RWPE1 (cell line): ENCODE measurements at regions not wholly inside any gene's neighbourhood (a gene's known extent, or its start where the extent isn't known, plus 50 kb on each side); places are given as distances from the start of the nearest gene placed in this dataset.

Experiments used
- CTCF ChIA-PET: fragments of 350-600 bp; sonication (Branson Sonifier 250); formaldehyde crosslinking; extraction: SDS; loops from one replicate; lab custom pipeline; 2021; lab: Yijun Ruan, JAX
- POLR2A ChIA-PET: fragments of 400-600 bp; formaldehyde crosslinking; extraction: SDS; loops from one replicate; lab custom pipeline; 2020; ENCODE audit warnings: antibody characterized with exemption; ENCODE audit not compliant: low non-redundant PET; lab: Yijun Ruan, JAX
- DNase-seq: peaks from one replicate; pipeline ENCODE4 v3.0.0; 2012; ENCODE audit warnings: low spot score
- H3K27ac ChIP-seq: fragments of 450-650 bp; 2 replicates; pipeline ENCODE4 v1.5.1; 2017
- TF ChIP-seq, protein P1 (sequence below): fragments of 450-650 bp; conservative IDR thresholded peaks from 2 replicates; pipeline ENCODE4 v1.5.1; 2017; ENCODE audit warnings: low read depth, mild to moderate bottlenecking

GRCh38 chr6:11486959-11487358, 50.6 kb upstream of the TMEM170B start:
- no peak for DNase-seq
- POLR2A ChIA-PET: no interaction called here
- CTCF ChIA-PET: no interaction called here
- TF ChIP-seq, protein P1, sequence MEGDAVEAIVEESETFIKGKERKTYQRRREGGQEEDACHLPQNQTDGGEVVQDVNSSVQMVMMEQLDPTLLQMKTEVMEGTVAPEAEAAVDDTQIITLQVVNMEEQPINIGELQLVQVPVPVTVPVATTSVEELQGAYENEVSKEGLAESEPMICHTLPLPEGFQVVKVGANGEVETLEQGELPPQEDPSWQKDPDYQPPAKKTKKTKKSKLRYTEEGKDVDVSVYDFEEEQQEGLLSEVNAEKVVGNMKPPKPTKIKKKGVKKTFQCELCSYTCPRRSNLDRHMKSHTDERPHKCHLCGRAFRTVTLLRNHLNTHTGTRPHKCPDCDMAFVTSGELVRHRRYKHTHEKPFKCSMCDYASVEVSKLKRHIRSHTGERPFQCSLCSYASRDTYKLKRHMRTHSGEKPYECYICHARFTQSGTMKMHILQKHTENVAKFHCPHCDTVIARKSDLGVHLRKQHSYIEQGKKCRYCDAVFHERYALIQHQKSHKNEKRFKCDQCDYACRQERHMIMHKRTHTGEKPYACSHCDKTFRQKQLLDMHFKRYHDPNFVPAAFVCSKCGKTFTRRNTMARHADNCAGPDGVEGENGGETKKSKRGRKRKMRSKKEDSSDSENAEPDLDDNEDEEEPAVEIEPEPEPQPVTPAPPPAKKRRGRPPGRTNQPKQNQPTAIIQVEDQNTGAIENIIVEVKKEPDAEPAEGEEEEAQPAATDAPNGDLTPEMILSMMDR: no peak
- no peak overlapping the region for H3K27ac ChIP-seq

- no peak overlapping the region for H3K27ac ChIP-seq
- TF ChIP-seq, protein P1: no peak
- CTCF ChIA-PET: no interaction called here
- DNase-seq: no peak
- POLR2A ChIA-PET: no interaction called here
Measured at GRCh38 chr6:11486486-11486885, 51.1 kb upstream of the TMEM170B start.

DNA sequence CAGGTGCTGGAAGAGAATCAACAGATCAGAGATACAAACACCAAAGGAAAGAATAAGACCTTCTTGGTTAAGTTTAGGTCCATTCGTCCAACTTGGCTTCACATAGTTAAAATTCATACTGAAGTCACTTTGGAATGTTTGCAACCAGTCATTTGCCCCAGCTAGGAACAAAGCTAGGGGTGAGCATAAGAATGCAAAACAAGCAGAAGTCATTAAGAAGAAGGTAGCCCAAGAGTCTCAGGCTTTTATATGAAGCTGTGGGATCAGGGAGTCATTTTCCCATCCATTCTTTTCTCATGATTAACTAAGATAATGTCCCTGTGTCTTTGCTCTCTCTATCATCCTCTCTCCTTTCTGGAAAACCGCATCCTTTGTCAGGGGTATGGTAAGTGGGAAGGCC, 51.5 kb upstream of the TMEM170B start:
- H3K27ac ChIP-seq: no peak overlapping the region
- POLR2A ChIA-PET: no interaction called here
- no peak for DNase-seq
- CTCF ChIA-PET: interaction anchor here (0.6 kb wide), 1 partner anchor 118 kb away, joined by 3 read pairs; no protein-coding TSS in a partner anchor
- TF ChIP-seq, protein P1: no peak

- H3K27ac ChIP-seq: no peak overlapping the region
- CTCF ChIA-PET: interaction anchor here (0.6 kb wide), 1 partner anchor 10 kb away, joined by 4 read pairs; no protein-coding TSS in a partner anchor
- TF ChIP-seq, protein P1: no peak
- POLR2A ChIA-PET: no interaction called here
- DNase-seq: no peak
Measured at GRCh38 chr6:11485271-11485670, 52.3 kb upstream of the TMEM170B start.

DNA sequence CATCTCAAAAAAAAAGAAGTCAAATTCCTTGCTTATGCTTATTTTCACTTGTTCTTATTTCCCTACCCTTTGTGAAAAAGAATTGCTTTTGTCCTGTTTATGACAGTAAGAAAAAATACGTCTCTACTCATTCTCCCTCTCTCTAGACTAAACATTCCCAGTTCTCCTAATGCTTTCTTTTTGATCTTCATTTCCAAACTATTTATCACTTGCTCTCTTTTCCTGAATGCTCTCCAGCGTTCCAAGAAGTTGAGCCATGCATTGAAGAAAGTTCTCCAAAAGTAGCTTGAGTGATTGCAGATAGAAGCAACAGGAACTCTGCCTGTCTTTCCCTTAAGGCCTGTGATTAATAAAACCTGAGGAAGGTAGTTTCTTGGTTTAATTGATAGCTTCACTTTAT, 53.1 kb upstream of the TMEM170B start:
- TF ChIP-seq, protein P1: no peak
- H3K27ac ChIP-seq: no peak overlapping the region
- DNase-seq: no peak
- POLR2A ChIA-PET: no interaction called here
- CTCF ChIA-PET: no interaction called here

DNA sequence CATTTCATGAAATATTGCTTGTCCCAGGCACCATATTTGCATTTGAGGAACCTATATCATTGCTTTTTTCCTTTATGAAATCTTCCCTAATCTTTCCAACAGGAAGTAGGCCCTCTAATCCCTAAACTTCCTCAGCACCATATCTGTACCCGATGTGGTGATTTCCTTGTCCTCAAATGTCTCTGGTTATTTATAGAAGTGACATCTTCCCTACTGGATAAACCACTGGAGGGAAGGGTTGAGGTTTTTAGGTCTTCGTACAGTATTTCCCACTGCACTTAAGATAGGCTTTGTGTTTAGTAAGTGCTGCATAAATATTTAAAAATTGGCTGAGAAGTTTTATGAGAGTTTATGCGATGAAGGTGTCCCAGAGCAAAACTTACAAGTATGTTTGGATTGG, 54.9 kb upstream of the TMEM170B start:
- ChIA-PET CTCF (no interaction called here), POLR2A (no interaction called here)
- no peak for DNase-seq
- no peak overlapping the region for H3K27ac ChIP-seq
- TF ChIP-seq, protein P1: no peak

GRCh38 chr6:11480541-11480940, 57.0 kb upstream of the TMEM170B start:
- TF ChIP-seq, protein P1: no peak
- no peak overlapping the region for H3K27ac ChIP-seq
- CTCF ChIA-PET: no interaction called here
- DNase-seq: no peak
- POLR2A ChIA-PET: no interaction called here
